ENCODE measurements at regions not wholly inside any gene's neighbourhood (a gene's known extent, or its start where the extent isn't known, plus 50 kb on each side); places are given as distances from the start of the nearest gene placed in this dataset.

DNA sequence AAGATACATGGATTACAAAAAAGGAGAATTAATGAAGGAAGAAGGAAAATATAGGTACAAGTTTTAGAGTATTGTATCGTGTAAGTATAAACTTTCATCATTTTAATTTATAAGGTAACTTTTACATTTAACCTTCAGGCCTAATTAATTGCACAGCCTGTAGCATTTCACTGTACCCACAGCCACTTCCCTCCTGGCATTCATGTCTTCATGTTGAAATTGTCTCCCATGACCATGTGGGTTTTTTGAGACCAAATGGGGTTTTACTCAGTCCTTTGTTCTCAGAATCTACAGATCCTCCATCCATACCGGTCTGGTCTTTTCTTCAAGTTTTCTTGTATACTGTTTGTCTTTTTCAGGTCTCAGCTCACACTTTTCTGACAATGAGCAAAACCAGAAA is 194.3 kb upstream of the CLNK start:
- TF ChIP-seq, protein P1, sequence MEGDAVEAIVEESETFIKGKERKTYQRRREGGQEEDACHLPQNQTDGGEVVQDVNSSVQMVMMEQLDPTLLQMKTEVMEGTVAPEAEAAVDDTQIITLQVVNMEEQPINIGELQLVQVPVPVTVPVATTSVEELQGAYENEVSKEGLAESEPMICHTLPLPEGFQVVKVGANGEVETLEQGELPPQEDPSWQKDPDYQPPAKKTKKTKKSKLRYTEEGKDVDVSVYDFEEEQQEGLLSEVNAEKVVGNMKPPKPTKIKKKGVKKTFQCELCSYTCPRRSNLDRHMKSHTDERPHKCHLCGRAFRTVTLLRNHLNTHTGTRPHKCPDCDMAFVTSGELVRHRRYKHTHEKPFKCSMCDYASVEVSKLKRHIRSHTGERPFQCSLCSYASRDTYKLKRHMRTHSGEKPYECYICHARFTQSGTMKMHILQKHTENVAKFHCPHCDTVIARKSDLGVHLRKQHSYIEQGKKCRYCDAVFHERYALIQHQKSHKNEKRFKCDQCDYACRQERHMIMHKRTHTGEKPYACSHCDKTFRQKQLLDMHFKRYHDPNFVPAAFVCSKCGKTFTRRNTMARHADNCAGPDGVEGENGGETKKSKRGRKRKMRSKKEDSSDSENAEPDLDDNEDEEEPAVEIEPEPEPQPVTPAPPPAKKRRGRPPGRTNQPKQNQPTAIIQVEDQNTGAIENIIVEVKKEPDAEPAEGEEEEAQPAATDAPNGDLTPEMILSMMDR (IDR thresholded peaks at IDR 0.05 in 4 of 5, conservative IDR thresholded peaks at IDR 0.05 in 1 of 5), result no peak
- TF ChIP-seq POLR2A (IDR thresholded peaks at IDR 0.05), result no peak

Measured in gastrocnemius medialis (tissue), 4 donors.